ENCODE measurements at regions not wholly inside any gene's neighbourhood (a gene's known extent, or its start where the extent isn't known, plus 50 kb on each side); places are given as distances from the start of the nearest gene placed in this dataset.

DNA sequence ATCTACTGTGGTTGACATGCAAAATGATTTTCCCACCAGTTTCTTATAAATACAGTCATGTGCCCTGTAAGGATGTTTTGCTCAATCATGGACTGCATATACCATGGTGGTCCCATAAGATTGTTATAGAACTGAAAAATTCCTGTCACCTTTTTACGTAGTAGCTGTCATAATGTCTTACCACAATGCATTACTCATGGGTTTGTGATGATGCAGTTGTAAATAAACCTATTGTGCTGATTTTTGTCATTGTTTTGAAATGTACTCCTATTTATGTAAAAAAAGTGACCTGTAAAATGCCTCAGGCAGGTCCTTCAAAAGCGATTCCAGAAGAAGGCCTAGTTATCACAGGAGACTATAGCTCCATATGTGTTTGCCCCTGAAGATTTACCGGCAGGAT is 695.4 kb upstream of the KIF2B start:
- TF ChIP-seq CTCF (conservative IDR thresholded peaks at IDR 0.05 in 1 of 2, IDR thresholded peaks at IDR 0.05 in 1 of 2; ENCODE audit: extremely low read depth in 1 of 2, insufficient read depth in 1 of 2, low read depth in 1 of 2, low read length in 2 of 2) (no peak), EZH2 (IDR thresholded peaks at IDR 0.05; ENCODE audit: borderline replicate concordance, low read length) (no peak)

All from mammary epithelial cell (primary cell).